ENCODE measurements at regions not wholly inside any gene's neighbourhood (a gene's known extent, or its start where the extent isn't known, plus 50 kb on each side); places are given as distances from the start of the nearest gene placed in this dataset.

GRCh38 chr6:76481101-76481500 is 408.6 kb upstream of the IMPG1 start:
- TF ChIP-seq POLR2A (IDR thresholded peaks at IDR 0.05) (no peak), CTCF (IDR thresholded peaks at IDR 0.05) (no peak)
